K562 (cell line): ENCODE measurements at regions not wholly inside any gene's neighbourhood (a gene's known extent, or its start where the extent isn't known, plus 50 kb on each side); places are given as distances from the start of the nearest gene placed in this dataset.
"Not testable (repeated sequence)": the region's sequence is repeated elsewhere in the genome, so short reads cannot be mapped to it uniquely, and the experiment has no call there.

Source experiments
- ATAC-seq: fragments of 200-7000 bp; cut with Tn5 transposase; 3 replicates; pipeline ENCODE4 v1.9.1; 2020; ENCODE audit warnings: moderate library complexity
- BruUV-seq: library from RNA; stranded (reverse); fragments of 400-500 nt; replicated peaks from 2 replicates; lab custom pipeline; 2021; lab: Mats Ljungman, UMichigan
- CTCF ChIA-PET: fragments of 300-600 bp; formaldehyde crosslinking; extraction: SDS; loops from one replicate; lab custom pipeline; 2021; ENCODE audit warnings: low intra/inter-chr PET ratio; lab: Yijun Ruan, JAX
- POLR2A ChIA-PET: fragments of 300-600, 350-650 bp; sonication (Branson Sonifier 250); formaldehyde crosslinking; extraction: SDS; loops from one replicate; lab custom pipeline; 2021; ENCODE audit warnings: antibody characterized with exemption, inconsistent platforms; lab: Yijun Ruan, JAX
- DNase-seq, 4 experiments: peaks; one replicate each; pipeline versions ENCODE4 v3.0.0 to v3.0.0-alpha.2; 2011 to 2018; ENCODE audit warnings: low spot score in 3 of 4, mixed read lengths in 3 of 4; ENCODE audit errors: extremely low read depth in 1 of 4
- FAIRE-seq: peaks from 2 replicates; lab custom pipeline; 2011; peaks lifted over from hg19 to GRCh38; lab: Jason Lieb, UNC
- H2AFZ ChIP-seq: 2 replicates; pipeline ENCODE4 v1.6.0; 2011; ENCODE audit warnings: low read depth, low read length, control low read depth, inconsistent platforms
- H3K27ac ChIP-seq: fragments of 200-600 bp; 3 replicates; pipeline ENCODE4 v1.8.0; 2011; ENCODE audit warnings: low read depth, mild to moderate bottlenecking, control low read depth, inconsistent platforms, low read length, moderate library complexity, mixed read lengths; ENCODE audit errors: extremely low read depth
- H3K27me3 ChIP-seq, 2 experiments: fragments of 300-600 bp in 1 of 2; 2 replicates in 1 of 2; 3 replicates in 1 of 2; pipeline versions ENCODE4 v1.6.0 to v1.8.0; 2011; ENCODE audit warnings: inconsistent platforms in 2 of 2, low read length in 2 of 2, mild to moderate bottlenecking in 1 of 2, mixed read lengths in 1 of 2, moderate library complexity in 1 of 2; ENCODE audit not compliant: control insufficient read depth in 2 of 2, insufficient read depth in 2 of 2
- H3K36me3 ChIP-seq: fragments of 300-600 bp; 3 replicates; pipeline ENCODE4 v1.8.0; 2011; ENCODE audit warnings: mild to moderate bottlenecking, low read length, inconsistent platforms; ENCODE audit not compliant: control insufficient read depth, insufficient read depth
- H3K4me1 ChIP-seq, 2 experiments: fragments of 200-600 bp in 1 of 2; replicated peaks in 1 of 2; 2 replicates in 1 of 2; 3 replicates in 1 of 2; pipeline versions ENCODE4 v1.5.1 to v1.8.0; 2011; ENCODE audit warnings: inconsistent platforms in 2 of 2, low read length in 2 of 2, mild to moderate bottlenecking in 1 of 2, mixed read lengths in 1 of 2, moderate library complexity in 1 of 2; ENCODE audit not compliant: control insufficient read depth in 2 of 2, insufficient read depth in 2 of 2
- H3K4me2 ChIP-seq: 2 replicates; pipeline ENCODE4 v1.6.1; 2011; ENCODE audit warnings: low read length, control low read depth, inconsistent platforms, mixed read lengths; ENCODE audit not compliant: insufficient read depth
- H3K4me3 ChIP-seq: fragments of 200-600 bp; sonication (generic), shearing (Covaris generic); 2 replicates; pipeline ENCODE4 v1.5.1; 2016; ENCODE audit warnings: control low read depth, inconsistent platforms
- H3K79me2 ChIP-seq: fragments of 200-600 bp; 3 replicates; pipeline ENCODE4 v1.8.0; 2011; ENCODE audit warnings: low read length, inconsistent platforms; ENCODE audit not compliant: control insufficient read depth, insufficient read depth
- H3K9ac ChIP-seq, 2 experiments: 2 replicates each; pipeline versions ENCODE4 v1.6.0 to v1.6.1; 2011; ENCODE audit warnings: low read depth in 2 of 2, low read length in 2 of 2, control low read depth in 1 of 2, inconsistent platforms in 1 of 2, mild to moderate bottlenecking in 1 of 2, mixed read lengths in 1 of 2; ENCODE audit not compliant: insufficient read depth in 1 of 2
- H3K9me1 ChIP-seq: one replicate; pipeline ENCODE4 v1.6.0; 2011; ENCODE audit warnings: inconsistent platforms, mild to moderate bottlenecking, low read length, moderate library complexity; ENCODE audit not compliant: control insufficient read depth, insufficient read depth
- H3K9me3 ChIP-seq: replicated peaks from 2 replicates; pipeline ENCODE4 v1.5.1; 2011; ENCODE audit warnings: low read depth, low read length, inconsistent platforms; ENCODE audit not compliant: control insufficient read depth, insufficient read depth
- H4K20me1 ChIP-seq: replicated peaks from 2 replicates; pipeline ENCODE4 v1.6.1; 2011; ENCODE audit warnings: low read length, inconsistent platforms, mixed read lengths; ENCODE audit not compliant: control insufficient read depth, insufficient read depth
- ATF3 ChIP-seq, 2 experiments: fragments of 450-650 bp in 1 of 2; sonication (generic) in 1 of 2; formaldehyde crosslinking in 1 of 2; IDR thresholded peaks in 1 of 2; conservative IDR thresholded peaks in 1 of 2; 2 replicates each; pipeline versions ENCODE4 v1.6.1 to v1.8.1; 2016 to 2023; ENCODE audit warnings: mild to moderate bottlenecking in 2 of 2, moderate library complexity in 2 of 2, inconsistent platforms in 1 of 2, missing genetic modification reagents in 1 of 2
- ATF7 ChIP-seq: fragments of 450-650 bp; IDR thresholded peaks from 2 replicates; pipeline ENCODE4 v1.7.1; 2014; ENCODE audit warnings: mild to moderate bottlenecking, moderate library complexity
- BHLHE40 ChIP-seq: IDR thresholded peaks from 2 replicates; pipeline ENCODE4 v1.6.1; 2011; ENCODE audit warnings: low read length, improper control_type of control experiment
- CTBP1 ChIP-seq: fragments of 450-650 bp; IDR thresholded peaks from 2 replicates; pipeline ENCODE4 v1.6.1; 2016; ENCODE audit warnings: borderline replicate concordance
- GATA2 ChIP-seq: sonication (generic); formaldehyde crosslinking; IDR thresholded peaks from 2 replicates; pipeline ENCODE4 v1.4.0; 2020; ENCODE audit warnings: mild to moderate bottlenecking, missing genetic modification reagents
- HDAC3 ChIP-seq: fragments of 450-650 bp; IDR thresholded peaks from 2 replicates; pipeline ENCODE4 v1.6.1; 2018; ENCODE audit warnings: borderline replicate concordance, mild to moderate bottlenecking, moderate library complexity; ENCODE audit not compliant: partially characterized antibody
- JUNB ChIP-seq: fragments of 450-650 bp; formaldehyde crosslinking; conservative IDR thresholded peaks from 2 replicates; pipeline ENCODE4 v1.4.0; 2020; ENCODE audit warnings: mild to moderate bottlenecking
- LCOR ChIP-seq: sonication (generic); formaldehyde crosslinking; IDR thresholded peaks from 2 replicates; pipeline ENCODE4 v1.8.0; 2022; ENCODE audit warnings: mild to moderate bottlenecking, missing genetic modification reagents
- MBD2 ChIP-seq: sonication (generic); IDR thresholded peaks from 2 replicates; pipeline ENCODE4 v1.6.1; 2016; ENCODE audit warnings: low read depth, borderline replicate concordance
- NCOA2 ChIP-seq, 2 experiments: fragments of 450-650 bp; IDR thresholded peaks; 2 replicates each; pipeline ENCODE4 v1.6.1; 2018; ENCODE audit warnings: mild to moderate bottlenecking in 2 of 2, moderate library complexity in 1 of 2; ENCODE audit not compliant: partially characterized antibody in 2 of 2
- NR2C2 ChIP-seq, 2 experiments: fragments of 200-800 bp in 1 of 2; sonication (Bioruptor generic) in 1 of 2; sonication (generic) in 1 of 2; formaldehyde crosslinking in 1 of 2; IDR thresholded peaks; 2 replicates each; pipeline versions ENCODE4 v1.6.1 to v1.8.0; 2016 to 2022; ENCODE audit warnings: mild to moderate bottlenecking in 1 of 2, missing compliant biosample characterization in 1 of 2, missing genetic modification characterization in 1 of 2, missing genetic modification reagents in 1 of 2
- PHB ChIP-seq: fragments of 250-450 bp; sonication (Bioruptor Pico); IDR thresholded peaks from 2 replicates; pipeline ENCODE4 v1.5.0; 2021
- PHF8 ChIP-seq: fragments of 200-600 bp; sonication (generic); IDR thresholded peaks from 2 replicates; pipeline ENCODE4 v1.6.1; 2012; ENCODE audit warnings: mixed run types, mild to moderate bottlenecking, inconsistent platforms, low read length, moderate library complexity, borderline replicate concordance
- XRCC3 ChIP-seq: fragments of 450-650 bp; IDR thresholded peaks from 2 replicates; pipeline ENCODE4 v1.6.1; 2017; ENCODE audit warnings: mild to moderate bottlenecking, moderate library complexity
- WGBS: fragments of 100-300 bp; shearing (Covaris generic); methylation state at CpG from one replicate; pipeline ENCODE4 v1.1.6; 2016; ENCODE audit warnings: low coverage, mixed read lengths; ENCODE audit not compliant: insufficient coverage; ENCODE audit errors: missing lambda C conversion rate; 5-methylcytosine and 5-hydroxymethylcytosine counted together
- in situ Hi-C: fragments of 300-500 bp; cut with MboI; formaldehyde crosslinking; loops from 4 replicates; pipeline ENCODE4 v1.15.0; 2018; ENCODE audit warnings: inconsistent platforms, mixed read lengths
- intact Hi-C: fragments of 100-400 bp; cut with micrococcal nuclease; formaldehyde crosslinking; loops from 2 replicates; pipeline ENCODE4 v1.14.2; 2022

- H3K9me3 ChIP-seq; H3K4me1 ChIP-seq; intact Hi-C loops; H3K4me2 ChIP-seq; BruUV-seq; DNase-seq; H3K79me2 ChIP-seq; H3K9me1 ChIP-seq; H3K36me3 ChIP-seq; FAIRE-seq; ATAC-seq; H3K4me3 ChIP-seq; H2AFZ ChIP-seq; in situ Hi-C loops; H4K20me1 ChIP-seq; H3K9ac ChIP-seq; H3K27ac ChIP-seq; CTCF ChIA-PET; TF ChIP-seq ATF3 (CRISPR knock-in tag; conservative IDR thresholded peaks at IDR 0.05): not testable (repeated sequence)
- TF ChIP-seq ATF3 (IDR thresholded peaks at IDR 0.05): peak; percentile 71
- TF ChIP-seq ATF7: peak; percentile 63; the same call in 1 of the 2 replicates
- peak; percentile 52; the same call in 1 of the 2 replicates for TF ChIP-seq JUNB
- POLR2A ChIA-PET: interaction anchor here (0.6 to 1.0 kb wide), 2 partner anchors 11 to 740 kb away, joined by 3 to 5 read pairs; no protein-coding TSS in a partner anchor
- H3K27me3 ChIP-seq: peaks cover 5 to 46% of the 10 kb centered on the region in 2 experiments; a peak in 3 of 5 replicates
- 0% methylated on average over 8 of the region's 8 CpGs for WGBS
These were observed 98.8 kb downstream of the DLL1 start for GRCh38 chr6:170192101-170192500.

GRCh38 chr6:170190046-170190445 lies 100.8 kb downstream of the DLL1 start:
- TF ChIP-seq NR2C2 (CRISPR knock-in tag; IDR thresholded peaks at IDR 0.05): no peak
- TF ChIP-seq NR2C2 (tag; IDR thresholded peaks at IDR 0.05): no peak
- no peak for TF ChIP-seq NCOA2 (IDR thresholded peaks at IDR 0.05; ENCODE audit: partially characterized antibody in 2 of 2)
- no peak for TF ChIP-seq PHB
- no peak for TF ChIP-seq PHF8
- TF ChIP-seq XRCC3: no peak
- TF ChIP-seq CTBP1: no peak
- no peak for TF ChIP-seq LCOR (CRISPR knock-in tag)
- no peak for TF ChIP-seq GATA2 (CRISPR knock-in tag)
- TF ChIP-seq HDAC3: no peak
- no peak for TF ChIP-seq MBD2
- TF ChIP-seq BHLHE40: no peak
- in situ Hi-C loops: no loop called here
- intact Hi-C loops: no loop called here
- peaks cover 13 to 67% of the 10 kb centered on the region in 2 experiments; a peak in 4 of 5 replicates for H3K27me3 ChIP-seq
- H3K4me1 ChIP-seq: peaks cover 0 to 4% of the 10 kb centered on the region in 2 experiments; a peak in 1 of 5 replicates
- no peak for ATAC-seq
- ChIA-PET POLR2A (no interaction called here), CTCF (no interaction called here)
- no peaks in the 10 kb centered on the region for H3K9me1 ChIP-seq
- H3K36me3 ChIP-seq: no peaks in the 10 kb centered on the region
- no peaks in the 10 kb centered on the region for H3K79me2 ChIP-seq
- H3K27ac ChIP-seq: no peak overlapping the region
- WGBS: 2% methylated on average over 5 of the region's 5 CpGs
- peaks cover 4% of the 10 kb centered on the region; the same call in 1 of the 2 replicates for H4K20me1 ChIP-seq
- no peak overlapping the region for H3K4me2 ChIP-seq
- no peak overlapping the region for H3K9ac ChIP-seq
- BruUV-seq: no TSS peak
- FAIRE-seq: no peak
- no peak for DNase-seq
- no peak overlapping the region for H3K4me3 ChIP-seq
- no peak overlapping the region for H2AFZ ChIP-seq
- H3K9me3 ChIP-seq: no peaks in the 10 kb centered on the region
